ENCODE measurements at regions not wholly inside any gene's neighbourhood (a gene's known extent, or its start where the extent isn't known, plus 50 kb on each side); places are given as distances from the start of the nearest gene placed in this dataset.
"Not testable (repeated sequence)": the region's sequence is repeated elsewhere in the genome, so short reads cannot be mapped to it uniquely, and the experiment has no call there.

GRCh38 chr10:44008917-44009709 is 360.4 kb upstream of the ZNF32 start:
- CTCF ChIA-PET: no interaction called here
- Mint-ChIP-seq H3K4me3 (no peak overlapping the region), H3K9me3 (no peaks in the 10 kb centered on the region), H3K36me3 (ENCODE audit: low read depth) (no peaks in the 10 kb centered on the region), H3K27me3 (ENCODE audit: low read depth) (no peaks in the 10 kb centered on the region), H3K4me1 (ENCODE audit: low read depth) (peaks cover 8% of the 10 kb centered on the region), H3K27ac (no peak overlapping the region)
- intact Hi-C loops (cut with micrococcal nuclease): no loop called here
- DNase-seq: no peak

- no peak overlapping the region for H3K27ac Mint-ChIP-seq
- H3K4me3 Mint-ChIP-seq: no peak overlapping the region
- H3K4me1 Mint-ChIP-seq (ENCODE audit: low read depth): peaks cover 8% of the 10 kb centered on the region
- no peaks in the 10 kb centered on the region for H3K9me3 Mint-ChIP-seq
- H3K36me3 Mint-ChIP-seq (ENCODE audit: low read depth): no peaks in the 10 kb centered on the region
- intact Hi-C loops (cut with micrococcal nuclease): no loop called here
- H3K27me3 Mint-ChIP-seq (ENCODE audit: low read depth): peaks cover 3% of the 10 kb centered on the region
- CTCF ChIA-PET: no interaction called here
- no peak for DNase-seq
Measured at GRCh38 chr10:44008270-44008916, 359.7 kb upstream of the ZNF32 start.

DNA sequence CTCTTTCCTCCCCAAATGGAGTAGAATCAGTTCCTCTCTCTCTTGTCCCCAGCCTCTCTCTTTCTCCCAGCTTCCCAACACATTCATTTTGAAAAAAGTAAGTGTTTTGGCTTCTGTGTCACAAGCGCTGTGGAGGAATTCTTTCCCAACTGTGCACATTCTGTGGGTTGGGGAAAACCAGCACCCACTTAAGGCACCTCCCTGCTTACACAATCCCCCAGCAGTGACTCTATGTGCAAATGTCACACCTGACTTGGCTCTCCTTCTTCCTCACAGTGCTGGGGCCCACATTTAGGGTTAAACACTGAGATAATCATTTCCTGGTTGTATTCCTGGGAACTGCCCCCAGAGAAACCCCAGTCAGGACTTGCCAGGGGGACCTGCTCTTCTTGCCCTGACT is 358.1 kb upstream of the ZNF32 start:
- Mint-ChIP-seq H3K27ac (no peak overlapping the region), H3K4me3 (no peak overlapping the region), H3K9me3 (no peaks in the 10 kb centered on the region), H3K4me1 (ENCODE audit: low read depth) (peaks cover 8% of the 10 kb centered on the region), H3K36me3 (ENCODE audit: low read depth) (no peaks in the 10 kb centered on the region), H3K27me3 (ENCODE audit: low read depth) (peaks cover 5% of the 10 kb centered on the region)
- intact Hi-C loops (cut with micrococcal nuclease): no loop called here
- CTCF ChIA-PET: no interaction called here
- no peak for DNase-seq

- DNase-seq: no peak
- Mint-ChIP-seq H3K4me3 (no peak overlapping the region), H3K27ac (no peak overlapping the region), H3K9me3 (no peaks in the 10 kb centered on the region), H3K4me1 (ENCODE audit: low read depth) (no peaks in the 10 kb centered on the region), H3K36me3 (ENCODE audit: low read depth) (no peaks in the 10 kb centered on the region), H3K27me3 (ENCODE audit: low read depth) (peaks cover 5% of the 10 kb centered on the region)
- intact Hi-C loops (cut with micrococcal nuclease): no loop called here
- CTCF ChIA-PET: no interaction called here
Measured at GRCh38 chr10:44005788-44006099, 357.1 kb upstream of the ZNF32 start.

DNA sequence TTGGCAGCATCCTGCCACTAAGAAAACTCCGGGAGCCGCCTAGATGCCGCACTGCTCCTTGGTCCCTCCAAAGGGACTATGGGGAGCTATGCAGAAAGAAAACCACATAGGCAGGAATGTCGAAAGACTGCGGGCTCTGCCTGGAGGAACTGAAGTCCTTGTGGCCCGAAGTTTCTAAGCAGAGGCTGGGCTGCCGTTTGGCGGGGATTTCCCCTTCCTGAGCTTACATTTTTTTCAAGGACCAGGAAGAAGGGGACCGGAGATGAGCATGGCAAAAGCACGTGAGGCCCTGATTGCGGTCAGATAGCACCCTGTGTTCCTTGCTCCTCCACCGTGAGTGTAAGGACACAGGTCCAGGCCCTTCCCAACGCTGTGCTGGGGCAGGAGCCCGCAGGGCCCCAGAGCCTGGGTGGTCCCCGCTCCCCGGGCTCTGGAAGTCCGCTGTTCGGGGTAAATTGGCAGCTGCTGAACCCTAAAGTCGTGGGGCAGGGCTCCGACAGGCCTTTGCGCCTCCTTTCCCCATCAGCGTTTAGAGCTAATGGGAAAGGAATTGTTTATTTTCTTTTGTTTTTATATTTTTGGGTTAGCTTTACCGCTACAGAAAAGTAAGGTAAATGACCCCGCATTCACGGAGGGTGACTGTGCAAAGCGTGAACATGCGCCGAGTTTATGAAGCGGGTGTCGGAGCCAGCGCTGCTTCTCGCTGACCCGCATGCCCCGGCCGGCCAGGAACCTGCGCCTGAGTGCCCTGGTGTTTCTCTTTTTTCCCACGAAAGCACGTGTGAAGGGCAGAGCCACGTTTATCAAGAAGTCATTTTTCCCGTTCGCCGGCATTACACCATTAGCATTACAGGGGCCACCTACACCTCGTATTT is 356.5 kb upstream of the ZNF32 start:
- Mint-ChIP-seq H3K9me3 (no peaks in the 10 kb centered on the region), H3K27me3 (ENCODE audit: low read depth) (peaks cover 5% of the 10 kb centered on the region)
- no peak for DNase-seq

GRCh38 chr10:43998021-43998809 is 349.5 kb upstream of the ZNF32 start:
- Mint-ChIP-seq H3K4me1 (ENCODE audit: low read depth) (no peaks in the 10 kb centered on the region), H3K36me3 (ENCODE audit: low read depth) (no peaks in the 10 kb centered on the region), H3K27ac (no peak overlapping the region), H3K4me3 (no peak overlapping the region), H3K27me3 (ENCODE audit: low read depth) (peaks cover 6% of the 10 kb centered on the region), H3K9me3 (no peaks in the 10 kb centered on the region)
- intact Hi-C loops (cut with micrococcal nuclease): no loop called here
- CTCF ChIA-PET: no interaction called here
- no peak for DNase-seq

More for the DNA sequence above, 356.5 kb upstream of the ZNF32 start:
- no peak overlapping the region for H3K4me3 Mint-ChIP-seq
- intact Hi-C loops (cut with micrococcal nuclease): no loop called here
- H3K4me1 Mint-ChIP-seq (ENCODE audit: low read depth): no peaks in the 10 kb centered on the region
- no peaks in the 10 kb centered on the region for H3K36me3 Mint-ChIP-seq (ENCODE audit: low read depth)
- no peak overlapping the region for H3K27ac Mint-ChIP-seq
- CTCF ChIA-PET: no interaction called here

- intact Hi-C loops (cut with micrococcal nuclease): no loop called here
- no peak for DNase-seq
- Mint-ChIP-seq H3K4me1 (ENCODE audit: low read depth) (no peaks in the 10 kb centered on the region), H3K4me3 (no peak overlapping the region), H3K27ac (no peak overlapping the region), H3K27me3 (ENCODE audit: low read depth) (peaks cover 4% of the 10 kb centered on the region), H3K9me3 (no peaks in the 10 kb centered on the region), H3K36me3 (ENCODE audit: low read depth) (no peaks in the 10 kb centered on the region)
- CTCF ChIA-PET: no interaction called here
Measured at GRCh38 chr10:43997330-43997729, 348.6 kb upstream of the ZNF32 start.

GRCh38 chr10:43994539-43994938 is 345.9 kb upstream of the ZNF32 start:
- DNase-seq: no peak
- intact Hi-C loops (cut with micrococcal nuclease): no loop called here
- H3K27me3 Mint-ChIP-seq (ENCODE audit: low read depth): peaks cover 6% of the 10 kb centered on the region
- no peaks in the 10 kb centered on the region for H3K4me1 Mint-ChIP-seq (ENCODE audit: low read depth)
- peaks cover 1% of the 10 kb centered on the region for H3K9me3 Mint-ChIP-seq
- no peak overlapping the region for H3K27ac Mint-ChIP-seq
- CTCF ChIA-PET: no interaction called here
- H3K36me3 Mint-ChIP-seq (ENCODE audit: low read depth): no peaks in the 10 kb centered on the region
- H3K4me3 Mint-ChIP-seq: no peak overlapping the region

GRCh38 chr10:43992816-43993215 is 344.1 kb upstream of the ZNF32 start:
- DNase-seq; H3K4me1 Mint-ChIP-seq (ENCODE audit: low read depth); H3K27me3 Mint-ChIP-seq (ENCODE audit: low read depth); intact Hi-C loops (cut with micrococcal nuclease); H3K36me3 Mint-ChIP-seq (ENCODE audit: low read depth); H3K4me3 Mint-ChIP-seq; H3K27ac Mint-ChIP-seq; CTCF ChIA-PET; H3K9me3 Mint-ChIP-seq: not testable (repeated sequence)

DNA sequence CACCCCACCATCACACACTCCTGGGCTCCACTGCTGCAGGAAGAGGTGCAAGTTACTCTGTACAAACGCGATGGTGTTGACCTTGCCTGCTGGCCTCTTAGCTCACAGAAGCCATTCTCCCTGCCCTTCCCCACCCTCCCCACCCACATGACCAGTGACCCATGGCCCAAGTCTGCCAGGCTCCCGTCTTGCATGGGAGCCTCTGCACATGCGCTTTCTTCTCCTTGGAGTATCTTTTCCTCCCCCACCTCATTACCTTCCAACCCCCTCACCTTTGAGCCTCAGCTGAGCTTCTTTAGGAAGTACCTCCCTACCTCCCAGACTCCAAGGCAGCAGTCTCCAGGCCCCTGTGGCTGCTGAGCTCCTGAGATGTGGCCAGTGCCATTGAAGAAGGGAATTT is 337.7 kb upstream of the ZNF32 start:
- Mint-ChIP-seq H3K27me3 (ENCODE audit: low read depth) (peaks cover 2% of the 10 kb centered on the region), H3K36me3 (ENCODE audit: low read depth) (no peaks in the 10 kb centered on the region), H3K4me1 (ENCODE audit: low read depth) (peaks cover 3% of the 10 kb centered on the region), H3K9me3 (peaks cover 1% of the 10 kb centered on the region), H3K27ac (no peak overlapping the region), H3K4me3 (no peak overlapping the region)
- DNase-seq: no peak
- intact Hi-C loops (cut with micrococcal nuclease): loop anchor here (10.0 kb wide), 1 partner anchor 1432 kb away; no protein-coding TSS in a partner anchor
- CTCF ChIA-PET: no interaction called here

GRCh38 chr10:43985941-43986340 is 337.3 kb upstream of the ZNF32 start:
- peaks cover 6% of the 10 kb centered on the region for H3K4me1 Mint-ChIP-seq (ENCODE audit: low read depth)
- DNase-seq: no peak
- intact Hi-C loops (cut with micrococcal nuclease): loop anchor here (10.0 kb wide), 1 partner anchor 1431 kb away; no protein-coding TSS in a partner anchor
- H3K27ac Mint-ChIP-seq: no peak overlapping the region
- H3K36me3 Mint-ChIP-seq (ENCODE audit: low read depth): no peaks in the 10 kb centered on the region
- CTCF ChIA-PET: no interaction called here
- peaks cover 2% of the 10 kb centered on the region for H3K27me3 Mint-ChIP-seq (ENCODE audit: low read depth)
- no peak overlapping the region for H3K4me3 Mint-ChIP-seq
- H3K9me3 Mint-ChIP-seq: peaks cover under 1% of the 10 kb centered on the region

DNA sequence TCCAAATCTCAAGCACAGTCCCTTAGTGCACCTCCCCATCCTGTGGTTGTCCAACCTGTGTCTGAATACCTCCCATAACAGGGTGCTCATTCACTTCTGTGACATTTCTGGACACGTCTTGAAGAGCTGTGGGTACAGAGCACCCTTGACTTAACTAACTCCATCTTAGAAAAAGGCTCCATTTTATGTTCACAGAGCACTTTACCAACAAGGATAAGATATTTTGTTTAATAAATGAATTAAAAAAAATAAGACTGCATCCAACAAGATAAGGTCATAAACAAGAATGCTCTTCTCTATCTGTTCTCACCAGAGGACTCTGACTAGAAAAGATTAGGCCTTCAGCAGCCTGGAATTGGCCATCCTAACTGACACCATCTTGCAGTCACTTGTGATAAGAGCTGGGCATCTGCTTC is 335.2 kb upstream of the ZNF32 start:
- Mint-ChIP-seq H3K9me3 (no peaks in the 10 kb centered on the region), H3K4me3 (no peak overlapping the region), H3K36me3 (ENCODE audit: low read depth) (no peaks in the 10 kb centered on the region), H3K27me3 (ENCODE audit: low read depth) (no peaks in the 10 kb centered on the region), H3K27ac (no peak overlapping the region), H3K4me1 (ENCODE audit: low read depth) (peaks cover 15% of the 10 kb centered on the region)
- CTCF ChIA-PET: no interaction called here
- intact Hi-C loops (cut with micrococcal nuclease): loop anchor here (10.0 kb wide), 1 partner anchor 1429 kb away; no protein-coding TSS in a partner anchor
- no peak for DNase-seq

Measured in activated naive CD4-positive, alpha-beta T cell treated with anti-CD3 and anti-CD28 coated beads for 36 hours (primary cell).